Panc1 (cell line): ENCODE measurements at regions not wholly inside any gene's neighbourhood (a gene's known extent, or its start where the extent isn't known, plus 50 kb on each side); places are given as distances from the start of the nearest gene placed in this dataset.

Source experiments
- ATAC-seq: fragments of 200-7000 bp; cut with Tn5 transposase; 2 replicates; pipeline ENCODE4 v1.9.1; 2020; ENCODE audit warnings: mild to moderate bottlenecking, moderate library complexity
- BruUV-seq: library from RNA; stranded (reverse); fragments of 400-500 nt; replicated peaks from 2 replicates; lab custom pipeline; 2021; lab: Mats Ljungman, UMichigan
- CTCF ChIA-PET: fragments of 300-600 bp; sonication (Branson Sonifier 250); formaldehyde crosslinking; loops from one replicate; lab custom pipeline; 2022; ENCODE audit warnings: antibody characterized with exemption; lab: Charles Lee
- POLR2A ChIA-PET: fragments of 300-600 bp; sonication (Branson Sonifier 250); formaldehyde crosslinking; loops from one replicate; lab custom pipeline; 2022; ENCODE audit warnings: antibody characterized with exemption; lab: Charles Lee
- DNase-seq: peaks from one replicate; pipeline ENCODE4 v3.0.0-alpha.2; 2010; ENCODE audit warnings: low read depth, low spot score
- H3K27ac ChIP-seq: 2 replicates; pipeline ENCODE4 v1.5.1; 2011; ENCODE audit warnings: mild to moderate bottlenecking, low read length, inconsistent platforms
- H3K27me3 ChIP-seq: fragments of 200-500 bp; sonication (Bioruptor generic); 2 replicates; pipeline ENCODE4 v1.6.0; 2014; ENCODE audit warnings: low read length, inconsistent platforms; ENCODE audit not compliant: control insufficient read depth, insufficient read depth
- H3K36me3 ChIP-seq: fragments of 200-500 bp; sonication (Bioruptor generic); 2 replicates; pipeline ENCODE4 v1.5.1; 2014; ENCODE audit warnings: inconsistent platforms, mild to moderate bottlenecking, low read length, moderate library complexity; ENCODE audit not compliant: control insufficient read depth, insufficient read depth
- H3K4me1 ChIP-seq: 2 replicates; pipeline ENCODE4 v1.5.1; 2011; ENCODE audit warnings: inconsistent platforms, mild to moderate bottlenecking, low read length, moderate library complexity; ENCODE audit not compliant: control insufficient read depth, insufficient read depth
- H3K4me3 ChIP-seq, 2 experiments: 2 replicates each; pipeline ENCODE4 v1.5.1; 2011 to 2012; ENCODE audit warnings: low read depth in 2 of 2, low read length in 2 of 2, mild to moderate bottlenecking in 2 of 2, inconsistent platforms in 1 of 2, moderate library complexity in 1 of 2
- H3K9me3 ChIP-seq: fragments of 200-500 bp; sonication (Bioruptor generic); 2 replicates; pipeline ENCODE4 v1.5.1; 2014; ENCODE audit warnings: low read depth, mild to moderate bottlenecking, inconsistent platforms, low read length, moderate library complexity; ENCODE audit not compliant: control insufficient read depth, insufficient read depth
- POLR2AphosphoS5 ChIP-seq: IDR thresholded peaks from 2 replicates; pipeline ENCODE4 v1.6.1; 2012; ENCODE audit warnings: mild to moderate bottlenecking, low read depth, low read length, moderate library complexity
- REST ChIP-seq, 2 experiments: IDR thresholded peaks; 2 replicates each; pipeline ENCODE4 v1.6.1; 2011 to 2012; ENCODE audit warnings: low read depth in 2 of 2, control low read depth in 1 of 2, low read length in 1 of 2, mild to moderate bottlenecking in 1 of 2, moderate library complexity in 1 of 2; ENCODE audit not compliant: insufficient read depth in 1 of 2
- SIN3A ChIP-seq: IDR thresholded peaks from 2 replicates; pipeline ENCODE4 v1.6.1; 2012; ENCODE audit warnings: low read depth, mild to moderate bottlenecking, low read length, moderate library complexity, borderline replicate concordance; ENCODE audit not compliant: insufficient read depth
- TCF7L2 ChIP-seq: IDR thresholded peaks from 2 replicates; pipeline ENCODE4 v1.6.1; 2011; ENCODE audit warnings: mild to moderate bottlenecking, low read depth, low read length, inconsistent platforms
- in situ Hi-C: cut with HindIII; loops from 2 replicates; pipeline ENCODE4 v1.10.0; 2016; ENCODE audit warnings: low sequenced_read_pairs, low pct_unique_long_range_greater_than_20kb
- intact Hi-C: fragments of 100-400 bp; cut with micrococcal nuclease; formaldehyde crosslinking; loops from one replicate; pipeline ENCODE4 v1.10.0; 2022; ENCODE audit not compliant: unreplicated experiment
- TF ChIP-seq, protein P1 (sequence below): fragments of 450-650 bp; IDR thresholded peaks from 2 replicates; pipeline ENCODE4 v1.5.1; 2017; ENCODE audit warnings: mild to moderate bottlenecking

- no peak overlapping the region for H3K4me3 ChIP-seq
- no peaks in the 10 kb centered on the region for H3K9me3 ChIP-seq
- H3K36me3 ChIP-seq = no peaks in the 10 kb centered on the region
- no TSS peak for BruUV-seq
- H3K27me3 ChIP-seq = no peaks in the 10 kb centered on the region
- DNase-seq (no peak), ATAC-seq (no peak)
- intact Hi-C loops = no loop called here
- no peak overlapping the region for H3K27ac ChIP-seq
- in situ Hi-C loops = no loop called here
- CTCF ChIA-PET = no interaction called here
- TF ChIP-seq REST (IDR thresholded peaks at IDR 0.05; ENCODE audit: insufficient read depth in 1 of 2, low read depth in 2 of 2, low read length in 1 of 2) = no peak
- POLR2A ChIA-PET = no interaction called here
- no peaks in the 10 kb centered on the region for H3K4me1 ChIP-seq
Observed at GRCh38 chr4:138815811-138816210, 199.8 kb upstream of the NOCT start.

DNA sequence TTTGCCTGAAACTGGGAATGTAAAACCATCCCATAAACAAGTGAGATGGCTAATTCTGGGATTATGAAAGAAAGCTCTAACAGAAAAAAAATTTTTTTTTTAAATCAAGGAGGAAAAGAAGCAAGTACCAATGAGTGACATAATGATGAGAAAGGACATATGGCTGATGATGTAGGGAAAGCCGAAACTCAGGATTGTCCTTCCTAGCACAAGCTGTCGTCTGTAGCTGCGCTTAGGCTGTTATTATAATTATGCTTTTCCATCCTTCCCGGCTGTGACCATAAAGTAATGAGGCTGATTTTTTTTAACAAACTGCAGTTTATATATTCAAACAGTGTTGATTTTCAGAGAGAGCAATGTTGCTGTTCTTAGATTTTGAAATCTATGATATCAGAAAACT, 209.8 kb upstream of the NOCT start:
- no peak overlapping the region for H3K4me3 ChIP-seq
- ChIA-PET CTCF (no interaction called here), POLR2A (no interaction called here)
- BruUV-seq = no TSS peak
- no peak overlapping the region for H3K27ac ChIP-seq
- no peak for DNase-seq
- intact Hi-C loops = no loop called here
- H3K27me3 ChIP-seq = peaks cover 6% of the 10 kb centered on the region; the same call in 1 of the 2 replicates
- H3K36me3 ChIP-seq = no peaks in the 10 kb centered on the region
- H3K4me1 ChIP-seq = no peaks in the 10 kb centered on the region
- TF ChIP-seq, protein P1, sequence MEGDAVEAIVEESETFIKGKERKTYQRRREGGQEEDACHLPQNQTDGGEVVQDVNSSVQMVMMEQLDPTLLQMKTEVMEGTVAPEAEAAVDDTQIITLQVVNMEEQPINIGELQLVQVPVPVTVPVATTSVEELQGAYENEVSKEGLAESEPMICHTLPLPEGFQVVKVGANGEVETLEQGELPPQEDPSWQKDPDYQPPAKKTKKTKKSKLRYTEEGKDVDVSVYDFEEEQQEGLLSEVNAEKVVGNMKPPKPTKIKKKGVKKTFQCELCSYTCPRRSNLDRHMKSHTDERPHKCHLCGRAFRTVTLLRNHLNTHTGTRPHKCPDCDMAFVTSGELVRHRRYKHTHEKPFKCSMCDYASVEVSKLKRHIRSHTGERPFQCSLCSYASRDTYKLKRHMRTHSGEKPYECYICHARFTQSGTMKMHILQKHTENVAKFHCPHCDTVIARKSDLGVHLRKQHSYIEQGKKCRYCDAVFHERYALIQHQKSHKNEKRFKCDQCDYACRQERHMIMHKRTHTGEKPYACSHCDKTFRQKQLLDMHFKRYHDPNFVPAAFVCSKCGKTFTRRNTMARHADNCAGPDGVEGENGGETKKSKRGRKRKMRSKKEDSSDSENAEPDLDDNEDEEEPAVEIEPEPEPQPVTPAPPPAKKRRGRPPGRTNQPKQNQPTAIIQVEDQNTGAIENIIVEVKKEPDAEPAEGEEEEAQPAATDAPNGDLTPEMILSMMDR = no peak
- no peak for ATAC-seq
- no peaks in the 10 kb centered on the region for H3K9me3 ChIP-seq
- in situ Hi-C loops = no loop called here

GRCh38 chr4:138804711-138805110, 210.9 kb upstream of the NOCT start:
- ChIA-PET POLR2A (no interaction called here), CTCF (interaction anchor here (0.5 kb wide), 1 partner anchor 64 kb away, joined by 8 read pairs; no protein-coding TSS in a partner anchor)
- H3K27me3 ChIP-seq = peaks cover 6% of the 10 kb centered on the region
- no TSS peak for BruUV-seq
- intact Hi-C loops (no loop called here), in situ Hi-C loops (no loop called here)
- ATAC-seq (no peak), DNase-seq (no peak)
- H3K36me3 ChIP-seq = no peaks in the 10 kb centered on the region
- no peaks in the 10 kb centered on the region for H3K9me3 ChIP-seq
- no peaks in the 10 kb centered on the region for H3K4me1 ChIP-seq
- H3K4me3 ChIP-seq = no peak overlapping the region
- H3K27ac ChIP-seq = no peak overlapping the region
- TF ChIP-seq TCF7L2 = no peak
- no peak for TF ChIP-seq POLR2AphosphoS5
- no peak for TF ChIP-seq SIN3A
- TF ChIP-seq, protein P1 = no peak
- TF ChIP-seq REST (IDR thresholded peaks at IDR 0.05; ENCODE audit: insufficient read depth in 1 of 2, low read depth in 2 of 2, low read length in 1 of 2) = no peak
